GM23248 (cell line): ENCODE measurements at regions not wholly inside any gene's neighbourhood (a gene's known extent, or its start where the extent isn't known, plus 50 kb on each side); places are given as distances from the start of the nearest gene placed in this dataset.

Source experiments
- EZH2 ChIP-seq: fragments of 200-600 bp; sonication (generic); IDR thresholded peaks from 2 replicates; pipeline ENCODE4 v1.6.1; 2018; ENCODE audit warnings: antibody characterized with exemption, mild to moderate bottlenecking; ENCODE audit not compliant: insufficient read depth, poor library complexity, severe bottlenecking
- EZH2phosphoT487 ChIP-seq: fragments of 200-600 bp; sonication (generic); IDR thresholded peaks from 2 replicates; pipeline ENCODE4 v1.6.1; 2018; ENCODE audit warnings: antibody characterized with exemption, moderate library complexity, mild to moderate bottlenecking, low read depth; ENCODE audit not compliant: insufficient read depth

- TF ChIP-seq EZH2phosphoT487 (no peak), EZH2 (no peak)
Measured at GRCh38 chr12:42854208-42854607, 264.7 kb upstream of the PRICKLE1 start.
